ENCODE measurements at regions not wholly inside any gene's neighbourhood (a gene's known extent, or its start where the extent isn't known, plus 50 kb on each side); places are given as distances from the start of the nearest gene placed in this dataset.

DNA sequence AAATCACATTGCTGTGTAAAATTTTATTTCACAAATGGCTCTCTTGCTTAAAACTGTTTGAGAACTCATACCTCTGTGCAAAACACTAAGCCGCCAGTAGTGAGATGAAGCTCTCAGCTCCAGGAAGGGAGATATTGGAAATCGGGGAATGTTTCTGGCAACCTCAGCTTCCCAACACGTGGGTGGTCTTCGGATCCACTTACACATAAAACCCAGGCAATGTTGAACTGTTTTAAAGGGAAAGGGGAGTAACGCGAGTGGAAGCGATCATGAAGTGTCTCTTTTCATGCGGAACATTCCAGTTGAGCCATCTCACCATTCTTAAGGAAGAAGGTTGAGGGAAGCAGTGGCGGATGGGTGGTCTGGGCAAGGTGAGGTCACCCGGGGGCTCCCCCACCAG, 136.8 kb downstream of the ASB1 start:
- no peaks in the 10 kb centered on the region for H3K4me1 Mint-ChIP-seq
- H3K4me3 Mint-ChIP-seq: no peak overlapping the region

GRCh38 chr2:238564286-238564920, 137.7 kb downstream of the ASB1 start:
- Mint-ChIP-seq H3K4me3 (no peak overlapping the region), H3K9me3 (no peaks in the 10 kb centered on the region), H3K27me3 (peaks cover 7% of the 10 kb centered on the region), H3K36me3 (no peaks in the 10 kb centered on the region), H3K4me1 (no peaks in the 10 kb centered on the region), H3K27ac (no peak overlapping the region)

More for the DNA sequence above, 136.8 kb downstream of the ASB1 start:
- no peaks in the 10 kb centered on the region for H3K36me3 Mint-ChIP-seq
- H3K9me3 Mint-ChIP-seq: no peaks in the 10 kb centered on the region
- peaks cover 7% of the 10 kb centered on the region for H3K27me3 Mint-ChIP-seq
- no peak overlapping the region for H3K27ac Mint-ChIP-seq

DNA sequence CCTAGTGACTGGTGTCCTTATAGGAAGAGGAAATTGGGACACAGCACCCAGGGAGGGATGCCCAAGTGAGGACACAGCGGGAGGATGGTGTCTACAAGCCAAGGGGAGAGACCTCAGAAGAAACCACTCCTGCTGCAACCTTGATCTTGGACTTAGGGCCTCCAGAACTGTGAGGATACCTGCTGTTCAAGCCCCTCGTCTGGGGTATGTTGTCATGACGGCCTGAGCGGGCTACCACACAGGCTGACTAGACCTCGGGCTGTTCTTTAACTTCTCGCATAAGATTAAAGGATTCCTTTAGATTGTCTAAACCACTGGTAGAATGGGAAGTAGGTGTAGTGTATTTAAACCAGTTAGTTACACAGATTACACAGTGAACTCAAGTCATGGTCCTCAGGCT, 138.3 kb downstream of the ASB1 start:
- Mint-ChIP-seq H3K4me3 (no peak overlapping the region), H3K27ac (no peak overlapping the region), H3K4me1 (no peaks in the 10 kb centered on the region), H3K36me3 (no peaks in the 10 kb centered on the region), H3K9me3 (no peaks in the 10 kb centered on the region), H3K27me3 (peaks cover 7% of the 10 kb centered on the region)

DNA sequence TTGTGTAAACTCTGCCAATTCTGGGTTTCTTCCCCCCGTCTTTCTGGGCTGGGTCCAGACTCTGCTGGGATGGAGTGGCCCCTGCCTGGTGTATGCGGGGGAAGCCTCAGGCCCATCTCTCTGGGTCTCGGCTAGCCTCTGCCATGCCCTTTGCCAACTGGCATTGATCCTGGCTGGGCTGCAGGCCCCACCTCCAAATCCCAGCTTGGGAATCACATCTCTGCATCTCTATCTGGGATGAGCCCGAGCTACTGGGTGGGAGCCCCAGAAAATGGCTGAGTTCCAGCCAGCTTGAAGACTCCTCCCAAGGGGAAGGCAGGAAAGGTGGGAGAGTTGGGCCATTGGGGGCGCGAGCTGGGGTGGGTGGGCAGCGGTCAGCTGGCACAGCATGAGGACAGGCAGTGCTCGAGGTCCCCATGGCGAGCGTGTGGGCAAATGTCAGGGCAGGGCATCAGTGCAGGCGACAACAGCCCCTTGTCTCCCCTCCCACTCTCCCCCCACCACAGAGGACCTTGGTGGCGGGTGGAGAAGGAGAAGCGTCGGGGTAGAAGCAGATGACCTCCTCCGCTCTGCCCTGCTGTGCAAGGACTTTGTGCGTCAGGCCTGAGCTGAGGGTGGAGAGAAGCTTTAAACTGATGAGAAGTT, 139.4 kb downstream of the ASB1 start:
- Mint-ChIP-seq H3K36me3 (no peaks in the 10 kb centered on the region), H3K4me3 (no peak overlapping the region), H3K27ac (no peak overlapping the region), H3K4me1 (no peaks in the 10 kb centered on the region), H3K9me3 (no peaks in the 10 kb centered on the region), H3K27me3 (peaks cover 4% of the 10 kb centered on the region)

GRCh38 chr2:238567067-238567855, 140.5 kb downstream of the ASB1 start:
- Mint-ChIP-seq H3K4me3 (no peak overlapping the region), H3K4me1 (no peaks in the 10 kb centered on the region), H3K27ac (no peak overlapping the region), H3K27me3 (peaks cover 2% of the 10 kb centered on the region), H3K9me3 (no peaks in the 10 kb centered on the region), H3K36me3 (no peaks in the 10 kb centered on the region)

DNA sequence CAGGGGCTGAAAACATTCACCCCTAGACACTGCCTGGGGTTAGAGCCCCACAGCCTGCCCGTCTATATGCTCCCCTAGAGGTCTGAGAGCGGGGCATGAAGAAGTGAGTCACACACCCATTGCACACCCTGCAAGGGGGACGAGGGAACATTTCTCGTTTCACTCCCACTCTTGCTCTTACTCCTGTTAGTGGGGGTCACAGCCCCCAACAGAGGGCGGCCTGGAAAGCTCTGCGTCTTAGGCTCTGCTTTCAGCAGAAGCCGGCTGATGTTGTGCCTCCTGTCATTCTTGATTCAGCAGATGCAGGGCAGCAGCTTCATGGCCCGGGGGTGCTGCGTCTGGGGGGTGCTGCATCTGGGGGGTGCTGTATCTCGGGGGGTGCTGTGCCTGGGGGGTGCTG, 141.3 kb downstream of the ASB1 start:
- no peaks in the 10 kb centered on the region for H3K4me1 Mint-ChIP-seq
- no peak overlapping the region for H3K27ac Mint-ChIP-seq
- H3K9me3 Mint-ChIP-seq: no peaks in the 10 kb centered on the region
- peaks cover 2% of the 10 kb centered on the region for H3K27me3 Mint-ChIP-seq
- no peaks in the 10 kb centered on the region for H3K36me3 Mint-ChIP-seq
- no peak overlapping the region for H3K4me3 Mint-ChIP-seq

GRCh38 chr2:238568455-238569440, 142.0 kb downstream of the ASB1 start:
- Mint-ChIP-seq H3K4me3 (no peak overlapping the region), H3K27ac (no peak overlapping the region), H3K36me3 (no peaks in the 10 kb centered on the region), H3K9me3 (no peaks in the 10 kb centered on the region), H3K4me1 (no peaks in the 10 kb centered on the region), H3K27me3 (no peaks in the 10 kb centered on the region)

GRCh38 chr2:238569507-238570195, 142.9 kb downstream of the ASB1 start:
- H3K27ac Mint-ChIP-seq: no peak overlapping the region
- H3K4me3 Mint-ChIP-seq: no peak overlapping the region
- no peaks in the 10 kb centered on the region for H3K4me1 Mint-ChIP-seq
- no peaks in the 10 kb centered on the region for H3K36me3 Mint-ChIP-seq
- no peaks in the 10 kb centered on the region for H3K9me3 Mint-ChIP-seq
- peaks cover 2% of the 10 kb centered on the region for H3K27me3 Mint-ChIP-seq

- H3K27ac Mint-ChIP-seq: no peak overlapping the region
- no peak overlapping the region for H3K4me3 Mint-ChIP-seq
- H3K36me3 Mint-ChIP-seq: no peaks in the 10 kb centered on the region
Observed at GRCh38 chr2:238570391-238570790, 143.7 kb downstream of the ASB1 start.

GRCh38 chr2:238570926-238571325, 144.2 kb downstream of the ASB1 start:
- Mint-ChIP-seq H3K27ac (no peak overlapping the region), H3K36me3 (no peaks in the 10 kb centered on the region), H3K9me3 (no peaks in the 10 kb centered on the region), H3K4me3 (no peak overlapping the region), H3K4me1 (no peaks in the 10 kb centered on the region), H3K27me3 (peaks cover 4% of the 10 kb centered on the region)

More at GRCh38 chr2:238570391-238570790, 143.7 kb downstream of the ASB1 start:
- H3K4me1 Mint-ChIP-seq: no peaks in the 10 kb centered on the region
- no peaks in the 10 kb centered on the region for H3K9me3 Mint-ChIP-seq
- H3K27me3 Mint-ChIP-seq: peaks cover 2% of the 10 kb centered on the region

- no peak overlapping the region for H3K27ac Mint-ChIP-seq
- no peaks in the 10 kb centered on the region for H3K9me3 Mint-ChIP-seq
- H3K4me3 Mint-ChIP-seq: no peak overlapping the region
- H3K4me1 Mint-ChIP-seq: no peaks in the 10 kb centered on the region
- H3K27me3 Mint-ChIP-seq: peaks cover 4% of the 10 kb centered on the region
- no peaks in the 10 kb centered on the region for H3K36me3 Mint-ChIP-seq
Observed at GRCh38 chr2:238571661-238572372, 145.1 kb downstream of the ASB1 start.

DNA sequence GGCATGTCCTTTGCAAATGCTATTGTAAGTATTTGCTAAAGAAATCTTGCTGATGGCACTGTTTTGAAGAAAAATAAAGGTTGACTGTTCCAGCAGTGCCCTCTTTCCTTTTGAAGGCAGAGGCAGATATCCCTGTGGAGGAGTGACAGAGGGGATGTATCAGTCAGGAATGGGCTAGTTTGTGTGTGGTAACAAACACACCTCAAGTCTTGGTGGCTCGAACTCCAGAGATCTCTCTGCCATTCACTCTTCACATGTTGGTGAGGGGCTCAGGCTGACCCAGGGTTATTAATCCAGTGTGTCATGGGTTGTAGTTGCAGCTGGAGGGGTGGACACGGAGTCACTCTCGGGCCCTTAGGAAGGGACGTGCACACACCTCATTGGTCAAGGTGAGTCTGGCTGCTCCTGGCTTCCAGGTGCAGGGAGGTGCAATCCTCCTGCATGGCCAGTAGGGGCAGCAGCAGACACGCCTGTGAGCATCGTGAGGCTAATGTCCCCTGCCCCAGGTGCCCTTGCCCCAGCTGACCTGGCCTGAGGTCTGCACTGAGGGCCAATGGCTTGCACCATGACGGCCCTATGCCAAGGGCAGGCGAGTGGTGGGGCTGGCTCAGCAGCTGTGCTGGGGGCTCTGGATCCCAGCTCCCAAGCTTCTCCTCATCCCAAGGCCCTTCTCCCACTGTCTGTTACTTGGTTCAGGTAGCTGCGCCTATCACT, 146.5 kb downstream of the ASB1 start:
- Mint-ChIP-seq H3K4me3 (no peak overlapping the region), H3K27me3 (peaks cover 4% of the 10 kb centered on the region), H3K4me1 (no peaks in the 10 kb centered on the region), H3K27ac (no peak overlapping the region), H3K9me3 (no peaks in the 10 kb centered on the region), H3K36me3 (no peaks in the 10 kb centered on the region)

DNA sequence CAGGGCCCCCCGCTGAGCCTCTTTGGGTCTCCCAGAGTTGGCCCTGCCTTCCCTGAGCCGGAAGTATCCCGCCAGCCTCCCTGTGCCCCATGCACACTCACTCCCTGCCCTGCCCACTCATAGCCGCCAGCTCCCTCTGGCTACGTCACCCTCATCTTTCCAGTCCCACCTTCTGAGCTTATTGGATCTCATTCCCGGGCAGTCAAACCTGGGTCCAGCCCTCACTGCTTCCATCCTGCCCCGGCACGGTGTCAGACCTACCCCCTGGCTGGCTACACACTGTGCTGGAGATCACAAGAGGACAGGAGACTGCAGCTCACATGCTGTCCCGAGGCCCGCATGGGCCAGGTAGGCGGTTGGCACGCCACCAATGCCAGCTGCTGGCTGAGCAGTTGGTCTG, 147.2 kb downstream of the ASB1 start:
- Mint-ChIP-seq H3K27me3 (peaks cover 4% of the 10 kb centered on the region), H3K4me1 (no peaks in the 10 kb centered on the region), H3K9me3 (no peaks in the 10 kb centered on the region), H3K27ac (no peak overlapping the region), H3K36me3 (no peaks in the 10 kb centered on the region), H3K4me3 (no peak overlapping the region)

All from IgD-negative memory B cell (primary cell).